Endothelial cell of umbilical vein (primary cell): ENCODE measurements at regions not wholly inside any gene's neighbourhood (a gene's known extent, or its start where the extent isn't known, plus 50 kb on each side); places are given as distances from the start of the nearest gene placed in this dataset.

ENCODE experiments used
- BruUV-seq: library from RNA; stranded (reverse); fragments of 400-500 nt; replicated peaks from 2 replicates; lab custom pipeline; 2021; lab: Mats Ljungman, UMichigan
- CTCF ChIA-PET: fragments of 300-600, 350-600 bp; sonication (Branson Sonifier 250); formaldehyde crosslinking; loops from one replicate; lab custom pipeline; 2021; ENCODE audit warnings: antibody characterized with exemption, inconsistent platforms; lab: Charles Lee
- POLR2A ChIA-PET: fragments of 300-600, 350-600 bp; sonication (Branson Sonifier 250); formaldehyde crosslinking; loops from one replicate; lab custom pipeline; 2021; ENCODE audit warnings: antibody characterized with exemption, inconsistent platforms; lab: Charles Lee
- DNase-seq: peaks from one replicate; pipeline ENCODE4 v3.0.0-alpha.2; 2011; ENCODE audit warnings: low read depth, low spot score
- FAIRE-seq: peaks from 2 replicates; lab custom pipeline; 2011; peaks lifted over from hg19 to GRCh38; lab: Jason Lieb, UNC
- H2AFZ ChIP-seq: 2 replicates; pipeline ENCODE4 v1.6.0; 2012; ENCODE audit warnings: low read depth, low read length, control low read depth, inconsistent platforms
- H3K27ac ChIP-seq: 2 replicates; pipeline ENCODE4 v1.5.1; 2011; ENCODE audit warnings: low read depth, mild to moderate bottlenecking, control low read depth, low read length, moderate library complexity; ENCODE audit not compliant: insufficient read depth
- H3K27me3 ChIP-seq, 2 experiments: 2 replicates each; pipeline versions ENCODE4 v1.6.0 to v1.6.1; 2011; ENCODE audit warnings: low read length in 2 of 2, mixed read lengths in 1 of 2; ENCODE audit not compliant: control insufficient read depth in 2 of 2, insufficient read depth in 2 of 2
- H3K36me3 ChIP-seq, 2 experiments: 2 replicates in 1 of 2; 3 replicates in 1 of 2; pipeline ENCODE4 v1.5.1; 2011; ENCODE audit warnings: low read length in 2 of 2, mild to moderate bottlenecking in 1 of 2, moderate library complexity in 1 of 2; ENCODE audit not compliant: control insufficient read depth in 2 of 2, insufficient read depth in 2 of 2; ENCODE audit errors: extremely low read depth in 1 of 2
- H3K4me1 ChIP-seq: 3 replicates; pipeline ENCODE4 v1.5.1; 2011; ENCODE audit warnings: mild to moderate bottlenecking, low read length; ENCODE audit not compliant: control insufficient read depth, insufficient read depth; ENCODE audit errors: extremely low read depth
- H3K4me2 ChIP-seq: 2 replicates; pipeline ENCODE4 v1.6.1; 2011; ENCODE audit warnings: low read length, control low read depth, mixed read lengths; ENCODE audit not compliant: insufficient read depth
- H3K4me3 ChIP-seq, 3 experiments: fragments of 200-600 bp in 1 of 3; sonication (generic), shearing (Covaris generic) in 1 of 3; replicated peaks in 1 of 3; 2 replicates each; pipeline ENCODE4 v1.5.1; 2011 to 2016; ENCODE audit warnings: control low read depth in 3 of 3, low read length in 3 of 3, mild to moderate bottlenecking in 2 of 3, inconsistent platforms in 1 of 3, low read depth in 1 of 3, moderate library complexity in 1 of 3; ENCODE audit not compliant: insufficient read depth in 1 of 3
- H3K79me2 ChIP-seq: 2 replicates; pipeline ENCODE4 v1.6.0; 2012; ENCODE audit warnings: low read length, inconsistent platforms; ENCODE audit not compliant: control insufficient read depth, insufficient read depth
- H3K9ac ChIP-seq: replicated peaks from 2 replicates; pipeline ENCODE3; 2011; ENCODE audit warnings: low read length, control low read depth; ENCODE audit not compliant: insufficient read depth; ENCODE audit errors: extremely low read depth
- H3K9me1 ChIP-seq: replicated peaks from 3 replicates; pipeline ENCODE4 v1.6.0; 2011; ENCODE audit warnings: mild to moderate bottlenecking, low read length; ENCODE audit not compliant: control insufficient read depth, insufficient read depth; ENCODE audit errors: extremely low read depth
- H3K9me3 ChIP-seq: replicated peaks from 2 replicates; pipeline ENCODE4 v1.5.1; 2012; ENCODE audit warnings: low read length, inconsistent platforms; ENCODE audit not compliant: control insufficient read depth, insufficient read depth
- H4K20me1 ChIP-seq: replicated peaks from 2 replicates; pipeline ENCODE3; 2011; ENCODE audit warnings: mild to moderate bottlenecking, low read length; ENCODE audit not compliant: control insufficient read depth, insufficient read depth; ENCODE audit errors: extremely low read depth
- EZH2 ChIP-seq: IDR thresholded peaks from 2 replicates; pipeline ENCODE4 v1.6.1; 2012; ENCODE audit warnings: borderline replicate concordance, low read depth, mild to moderate bottlenecking, moderate library complexity, low read length, inconsistent platforms; ENCODE audit not compliant: severe bottlenecking
- FOS ChIP-seq: IDR thresholded peaks from 2 replicates; pipeline ENCODE4 v1.6.1; 2011; ENCODE audit warnings: mild to moderate bottlenecking, low read length, moderate library complexity, borderline replicate concordance; ENCODE audit not compliant: insufficient read depth
- GATA2 ChIP-seq: IDR thresholded peaks from 2 replicates; pipeline ENCODE4 v1.7.0; 2011; ENCODE audit warnings: low read depth, mild to moderate bottlenecking, moderate library complexity, mixed read lengths, low read length; ENCODE audit not compliant: insufficient read length, insufficient read depth
- JUN ChIP-seq: IDR thresholded peaks from 2 replicates; pipeline ENCODE4 v1.6.1; 2011; ENCODE audit warnings: borderline replicate concordance, low read depth; ENCODE audit not compliant: insufficient read length, insufficient read depth
- MYC ChIP-seq: IDR thresholded peaks from one replicate; pipeline ENCODE4 v1.6.1; 2011; ENCODE audit warnings: mild to moderate bottlenecking, low read depth, low read length
- POLR2A ChIP-seq: IDR thresholded peaks from 2 replicates; pipeline ENCODE4 v1.6.1; 2012; ENCODE audit warnings: low read depth, mild to moderate bottlenecking, control low read depth, low read length
- POLR2AphosphoS5 ChIP-seq: IDR thresholded peaks from 2 replicates; pipeline ENCODE4 v1.6.1; 2012; ENCODE audit warnings: low read depth, mild to moderate bottlenecking, control low read depth, low read length, moderate library complexity; ENCODE audit not compliant: insufficient read depth
- dilution Hi-C: fragments of 300-500 bp; cut with MboI; formaldehyde crosslinking; loops from one replicate; pipeline ENCODE4 v1.15.0; 2019; ENCODE audit warnings: low sequenced_read_pairs; ENCODE audit not compliant: extremely low pct_ligation_motif_present
- intact Hi-C: fragments of 100-400 bp; cut with micrococcal nuclease; formaldehyde crosslinking; loops from one replicate; pipeline ENCODE4 v1.10.0; 2022
- TF ChIP-seq, protein P1 (sequence below), 2 donors: IDR thresholded peaks; 1 replicate in 1 of 2; 2 replicates in 1 of 2; pipeline ENCODE4 v1.5.1; 2011; ENCODE audit warnings: low read length in 2 of 2, mild to moderate bottlenecking in 2 of 2, moderate library complexity in 2 of 2, control low read depth in 1 of 2, inconsistent platforms in 1 of 2, low read depth in 1 of 2; ENCODE audit not compliant: insufficient read depth in 1 of 2; ENCODE audit errors: extremely low read depth in 1 of 2
- TF ChIP-seq, protein P2 (sequence below): IDR thresholded peaks from 2 replicates; pipeline ENCODE4 v1.6.1; 2011; ENCODE audit not compliant: insufficient read depth, insufficient read length

DNA sequence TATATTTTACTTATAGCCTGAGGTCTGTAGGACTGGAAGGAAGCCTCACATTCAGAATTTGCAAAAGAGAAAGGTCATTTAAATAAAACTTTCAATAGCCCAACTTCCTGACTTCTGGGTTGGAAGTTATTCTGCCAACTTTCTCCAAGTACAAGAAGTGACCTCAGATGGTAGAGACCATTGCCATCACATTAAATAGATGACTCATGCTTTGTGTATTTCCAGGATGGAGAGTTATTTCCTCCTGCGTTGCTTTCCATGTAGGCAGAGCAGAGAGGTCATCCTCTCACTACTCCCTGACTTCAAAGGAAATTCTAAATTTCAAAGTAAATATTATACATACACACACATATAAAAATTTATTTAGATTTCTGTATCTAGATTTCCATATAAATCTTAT lies 73.0 kb upstream of the NR3C2 start:
- Histone ChIP-seq H3K4me1 (peaks cover 31% of the 10 kb centered on the region), H3K27me3 (no peaks in the 10 kb centered on the region), H3K27ac (peak overlapping the region; percentile 93), H2AFZ (no peak overlapping the region), H4K20me1 (no peaks in the 10 kb centered on the region), H3K36me3 (no peaks in the 10 kb centered on the region), H3K4me2 (peak overlapping the region; percentile 92), H3K4me3 (peak overlapping the region in 1 of 3 experiments; percentile 18), H3K79me2 (no peaks in the 10 kb centered on the region), H3K9me1 (no peaks in the 10 kb centered on the region), H3K9ac (peak overlapping the region; percentile 67), H3K9me3 (no peaks in the 10 kb centered on the region)
- dilution Hi-C loops (no loop called here), intact Hi-C loops (loop anchor here (1.0 to 10.0 kb wide), 5 partner anchors 73 to 520 kb away; partner anchors contain the start of gene NR3C2)
- ChIA-PET CTCF (no interaction called here), POLR2A (no interaction called here)
- no TSS peak for BruUV-seq
- FAIRE-seq = peak; percentile 90
- DNase-seq = peak; percentile 94
- peak; percentile 100 for TF ChIP-seq JUN
- TF ChIP-seq GATA2 = peak; percentile 58
- TF ChIP-seq, protein P1, sequence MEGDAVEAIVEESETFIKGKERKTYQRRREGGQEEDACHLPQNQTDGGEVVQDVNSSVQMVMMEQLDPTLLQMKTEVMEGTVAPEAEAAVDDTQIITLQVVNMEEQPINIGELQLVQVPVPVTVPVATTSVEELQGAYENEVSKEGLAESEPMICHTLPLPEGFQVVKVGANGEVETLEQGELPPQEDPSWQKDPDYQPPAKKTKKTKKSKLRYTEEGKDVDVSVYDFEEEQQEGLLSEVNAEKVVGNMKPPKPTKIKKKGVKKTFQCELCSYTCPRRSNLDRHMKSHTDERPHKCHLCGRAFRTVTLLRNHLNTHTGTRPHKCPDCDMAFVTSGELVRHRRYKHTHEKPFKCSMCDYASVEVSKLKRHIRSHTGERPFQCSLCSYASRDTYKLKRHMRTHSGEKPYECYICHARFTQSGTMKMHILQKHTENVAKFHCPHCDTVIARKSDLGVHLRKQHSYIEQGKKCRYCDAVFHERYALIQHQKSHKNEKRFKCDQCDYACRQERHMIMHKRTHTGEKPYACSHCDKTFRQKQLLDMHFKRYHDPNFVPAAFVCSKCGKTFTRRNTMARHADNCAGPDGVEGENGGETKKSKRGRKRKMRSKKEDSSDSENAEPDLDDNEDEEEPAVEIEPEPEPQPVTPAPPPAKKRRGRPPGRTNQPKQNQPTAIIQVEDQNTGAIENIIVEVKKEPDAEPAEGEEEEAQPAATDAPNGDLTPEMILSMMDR (IDR thresholded peaks at IDR 0.05; ENCODE audit: extremely low read depth in 1 of 2, insufficient read depth in 1 of 2, low read depth in 1 of 2, low read length in 2 of 2) = no peak
- TF ChIP-seq POLR2A = peak; percentile 69
- TF ChIP-seq MYC = no peak
- TF ChIP-seq, protein P2, sequence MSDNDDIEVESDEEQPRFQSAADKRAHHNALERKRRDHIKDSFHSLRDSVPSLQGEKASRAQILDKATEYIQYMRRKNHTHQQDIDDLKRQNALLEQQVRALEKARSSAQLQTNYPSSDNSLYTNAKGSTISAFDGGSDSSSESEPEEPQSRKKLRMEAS = no peak
- TF ChIP-seq EZH2 = no peak
- peak; percentile 89 for TF ChIP-seq POLR2AphosphoS5
- TF ChIP-seq FOS = peak; percentile 94
